CD4-positive, alpha-beta T cell (primary cell): ENCODE measurements at regions not wholly inside any gene's neighbourhood (a gene's known extent, or its start where the extent isn't known, plus 50 kb on each side); places are given as distances from the start of the nearest gene placed in this dataset.

Experiments
- ATAC-seq: fragments of 200-7000 bp; cut with Tn5 transposase; one replicate; pipeline ENCODE4 v1.10.0; 2022; ENCODE audit warnings: mild to moderate bottlenecking; ENCODE audit not compliant: poor library complexity
- CTCF ChIA-PET: fragments of 350-600 bp; sonication (Branson Sonifier 250); formaldehyde crosslinking; loops from one replicate; lab custom pipeline; 2021; ENCODE audit warnings: antibody characterized with exemption, inconsistent platforms; lab: Charles Lee
- POLR2A ChIA-PET: fragments of 350-600 bp; sonication (Branson Sonifier 250); formaldehyde crosslinking; loops from one replicate; lab custom pipeline; 2021; ENCODE audit warnings: antibody characterized with exemption, inconsistent platforms; lab: Charles Lee
- DNase-seq, 14 experiments: peaks; one replicate each; pipeline ENCODE4 v3.0.0-alpha.2; 2013 to 2020; ENCODE audit warnings: mixed read lengths in 2 of 14
- H3K27ac ChIP-seq, 2 donors: one replicate each; pipeline versions ENCODE4 v1.5.1 to v1.7.0; 2013; ENCODE audit warnings: low read length in 2 of 2, low read depth in 1 of 2, mild to moderate bottlenecking in 1 of 2
- H3K27me3 ChIP-seq, 2 experiments: 1 replicate in 1 of 2; 2 replicates in 1 of 2; pipeline versions ENCODE4 v1.6.1 to v1.7.0; 2013; ENCODE audit warnings: low read length in 2 of 2, control low read depth in 1 of 2, mild to moderate bottlenecking in 1 of 2, moderate library complexity in 1 of 2; ENCODE audit not compliant: insufficient read depth in 2 of 2, control insufficient read depth in 1 of 2
- H3K36me3 ChIP-seq: one replicate; pipeline ENCODE4 v1.6.1; 2013; ENCODE audit warnings: low read length, control low read depth; ENCODE audit not compliant: insufficient read depth
- H3K4me1 ChIP-seq: one replicate; pipeline ENCODE4 v1.6.1; 2013; ENCODE audit warnings: low read length, control low read depth; ENCODE audit not compliant: insufficient read depth
- H3K4me3 ChIP-seq: one replicate; pipeline ENCODE4 v1.5.1; 2013; ENCODE audit warnings: mild to moderate bottlenecking, low read length, moderate library complexity
- H3K9me3 ChIP-seq, 2 experiments: 1 replicate in 1 of 2; 2 replicates in 1 of 2; pipeline versions ENCODE4 v1.6.1 to v1.7.0; 2013; ENCODE audit warnings: low read length in 2 of 2, mild to moderate bottlenecking in 2 of 2, control low read depth in 1 of 2, moderate library complexity in 1 of 2; ENCODE audit not compliant: control insufficient read depth in 1 of 2, insufficient read depth in 1 of 2
- H3K27ac Mint-ChIP-seq: one replicate; pipeline ENCODE4 v1.8.0; 2020; ENCODE audit warnings: mixed read lengths
- H3K27me3 Mint-ChIP-seq: one replicate; pipeline ENCODE4 v1.8.0; 2021; ENCODE audit warnings: mixed read lengths
- H3K36me3 Mint-ChIP-seq: one replicate; pipeline ENCODE4 v1.8.0; 2021; ENCODE audit warnings: low read depth, mixed read lengths
- H3K4me1 Mint-ChIP-seq: one replicate; pipeline ENCODE4 v1.8.0; 2021; ENCODE audit warnings: low read depth, mixed read lengths
- H3K4me3 Mint-ChIP-seq: one replicate; pipeline ENCODE4 v1.8.0; 2020; ENCODE audit warnings: mild to moderate bottlenecking, mixed read lengths
- H3K9me3 Mint-ChIP-seq: one replicate; pipeline ENCODE4 v1.8.0; 2020; ENCODE audit warnings: mixed read lengths
- intact Hi-C, 2 experiments: fragments of 100-400 bp; cut with DNase I in 1 of 2; cut with micrococcal nuclease in 1 of 2; formaldehyde crosslinking; loops; one replicate each; pipeline versions ENCODE4 v1.15.1 to v1.9.0; 2023 to 2025; cut with DNase I, micrococcal nuclease
- TF ChIP-seq, protein P1 (sequence below): fragments of 200-600 bp; IDR thresholded peaks from one replicate; pipeline ENCODE4 v1.8.0; 2022; ENCODE audit warnings: antibody characterized with exemption, mild to moderate bottlenecking

DNA sequence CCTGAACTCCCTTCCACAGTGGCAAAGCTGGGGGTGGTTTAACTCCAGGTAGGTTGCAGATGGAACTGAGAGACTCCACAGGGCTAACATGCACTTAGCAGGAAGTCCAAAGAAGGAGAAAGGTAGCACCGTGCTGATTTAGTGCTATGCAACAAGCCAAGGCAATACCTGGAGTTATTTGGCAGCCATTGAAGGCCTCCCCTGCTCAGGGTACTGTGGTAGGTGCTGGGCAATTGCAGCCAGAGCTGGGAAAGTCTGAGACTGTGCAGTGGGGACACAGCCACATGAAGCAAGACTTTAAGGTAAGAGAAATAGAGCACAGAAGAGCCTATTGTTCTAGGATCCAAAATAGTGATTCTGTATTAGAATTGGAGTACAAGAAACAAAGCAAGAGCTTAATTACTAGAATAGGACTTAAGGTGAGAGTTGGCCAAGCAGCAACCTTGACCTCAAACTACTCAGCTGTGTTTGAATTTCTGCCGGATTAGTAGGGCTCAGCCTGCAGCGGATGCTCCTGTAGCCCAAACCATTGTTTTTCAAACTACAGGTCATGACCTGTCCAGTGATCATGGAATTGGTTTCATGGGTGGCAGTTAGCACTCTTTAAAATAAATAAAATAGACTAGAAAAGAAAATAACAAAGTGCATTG, 80.8 kb upstream of the STMND1 start:
- ATAC-seq (no peak), DNase-seq (no peak)
- POLR2A ChIA-PET = no interaction called here
- H3K9me3 Mint-ChIP-seq = peaks cover 9% of the 10 kb centered on the region
- H3K4me1 Mint-ChIP-seq = peaks cover 6% of the 10 kb centered on the region
- Histone ChIP-seq H3K4me1 (no peaks in the 10 kb centered on the region), H3K36me3 (no peaks in the 10 kb centered on the region), H3K27ac (no peak overlapping the region), H3K27me3 (no peaks in the 10 kb centered on the region), H3K9me3 (peaks cover 5 to 13% of the 10 kb centered on the region in 2 experiments), H3K4me3 (no peak overlapping the region)
- TF ChIP-seq, protein P1, sequence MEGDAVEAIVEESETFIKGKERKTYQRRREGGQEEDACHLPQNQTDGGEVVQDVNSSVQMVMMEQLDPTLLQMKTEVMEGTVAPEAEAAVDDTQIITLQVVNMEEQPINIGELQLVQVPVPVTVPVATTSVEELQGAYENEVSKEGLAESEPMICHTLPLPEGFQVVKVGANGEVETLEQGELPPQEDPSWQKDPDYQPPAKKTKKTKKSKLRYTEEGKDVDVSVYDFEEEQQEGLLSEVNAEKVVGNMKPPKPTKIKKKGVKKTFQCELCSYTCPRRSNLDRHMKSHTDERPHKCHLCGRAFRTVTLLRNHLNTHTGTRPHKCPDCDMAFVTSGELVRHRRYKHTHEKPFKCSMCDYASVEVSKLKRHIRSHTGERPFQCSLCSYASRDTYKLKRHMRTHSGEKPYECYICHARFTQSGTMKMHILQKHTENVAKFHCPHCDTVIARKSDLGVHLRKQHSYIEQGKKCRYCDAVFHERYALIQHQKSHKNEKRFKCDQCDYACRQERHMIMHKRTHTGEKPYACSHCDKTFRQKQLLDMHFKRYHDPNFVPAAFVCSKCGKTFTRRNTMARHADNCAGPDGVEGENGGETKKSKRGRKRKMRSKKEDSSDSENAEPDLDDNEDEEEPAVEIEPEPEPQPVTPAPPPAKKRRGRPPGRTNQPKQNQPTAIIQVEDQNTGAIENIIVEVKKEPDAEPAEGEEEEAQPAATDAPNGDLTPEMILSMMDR = no peak
- no peak overlapping the region for H3K27ac Mint-ChIP-seq
- H3K27me3 Mint-ChIP-seq = no peaks in the 10 kb centered on the region
- no peak overlapping the region for H3K4me3 Mint-ChIP-seq
- CTCF ChIA-PET = no interaction called here
- intact Hi-C loops = no loop called here
- H3K36me3 Mint-ChIP-seq = no peaks in the 10 kb centered on the region

DNA sequence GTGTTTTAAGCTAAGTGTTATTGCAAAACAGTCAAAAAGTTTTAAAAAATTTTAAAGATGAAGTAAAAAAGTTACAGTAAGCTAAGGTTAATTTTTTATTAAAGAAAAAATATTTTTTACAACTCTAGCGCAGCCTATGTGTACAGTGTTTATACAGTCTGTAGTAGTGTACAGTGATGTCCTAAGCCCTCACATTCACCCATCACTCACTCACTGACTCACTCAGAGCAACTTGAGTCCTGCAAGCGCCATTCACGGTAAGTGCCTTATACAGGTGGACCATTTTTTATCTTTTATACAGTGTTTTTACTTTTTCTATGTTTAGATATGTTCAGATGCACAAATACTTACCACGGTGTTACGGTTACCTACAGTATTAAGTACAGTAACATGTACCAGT, 83.4 kb upstream of the STMND1 start:
- ChIA-PET CTCF (no interaction called here), POLR2A (no interaction called here)
- intact Hi-C loops = no loop called here
- Histone ChIP-seq H3K27ac (no peak overlapping the region), H3K4me1 (no peaks in the 10 kb centered on the region), H3K36me3 (no peaks in the 10 kb centered on the region), H3K9me3 (peaks cover 0 to 11% of the 10 kb centered on the region in 2 experiments), H3K27me3 (no peaks in the 10 kb centered on the region), H3K4me3 (no peak overlapping the region)
- Mint-ChIP-seq H3K36me3 (no peaks in the 10 kb centered on the region), H3K9me3 (peaks cover 2% of the 10 kb centered on the region), H3K4me3 (no peak overlapping the region), H3K4me1 (peaks cover 19% of the 10 kb centered on the region), H3K27me3 (no peaks in the 10 kb centered on the region), H3K27ac (no peak overlapping the region)
- TF ChIP-seq, protein P1 = no peak
- no peak for ATAC-seq
- DNase-seq = no peak

DNA sequence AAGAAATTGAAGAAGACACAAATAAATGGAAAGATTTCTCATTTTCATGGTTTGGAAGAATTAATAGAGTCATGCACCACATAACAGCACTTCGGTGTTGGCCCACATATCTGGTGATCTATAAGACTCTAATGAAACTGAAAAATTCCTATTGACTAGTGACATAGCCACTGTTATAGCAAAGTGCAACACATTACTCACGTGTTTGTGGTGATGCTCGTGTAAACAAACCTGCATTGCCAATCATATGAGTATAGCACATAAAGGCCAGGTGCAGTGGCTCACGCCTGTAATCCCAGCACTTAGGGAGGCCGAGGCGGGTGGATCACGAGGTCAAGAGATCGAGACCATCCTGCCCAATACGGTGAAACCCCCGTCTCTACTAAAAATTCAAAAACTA, 84.4 kb upstream of the STMND1 start:
- DNase-seq (no peak), ATAC-seq (no peak)
- POLR2A ChIA-PET = no interaction called here
- intact Hi-C loops = no loop called here
- Mint-ChIP-seq H3K9me3 (peaks cover 2% of the 10 kb centered on the region), H3K27me3 (no peaks in the 10 kb centered on the region), H3K4me1 (peaks cover 19% of the 10 kb centered on the region), H3K4me3 (no peak overlapping the region), H3K36me3 (no peaks in the 10 kb centered on the region), H3K27ac (no peak overlapping the region)
- Histone ChIP-seq H3K4me3 (no peak overlapping the region), H3K9me3 (peaks cover 0 to 11% of the 10 kb centered on the region in 2 experiments), H3K27ac (no peak overlapping the region), H3K27me3 (peaks cover 0 to 1% of the 10 kb centered on the region in 2 experiments), H3K4me1 (no peaks in the 10 kb centered on the region), H3K36me3 (no peaks in the 10 kb centered on the region)
- CTCF ChIA-PET = no interaction called here
- TF ChIP-seq, protein P1 = no peak
